H1 (cell line): ENCODE measurements at regions not wholly inside any gene's neighbourhood (a gene's known extent, or its start where the extent isn't known, plus 50 kb on each side); places are given as distances from the start of the nearest gene placed in this dataset.

ENCODE experiments used
- CTCF ChIA-PET: fragments of 300-600 bp; sonication (Branson Sonifier 250); formaldehyde crosslinking; loops from one replicate; lab custom pipeline; 2021; ENCODE audit not compliant: partially characterized antibody; lab: Charles Lee
- POLR2A ChIA-PET: fragments of 300-600 bp; sonication (Branson Sonifier 250); formaldehyde crosslinking; loops from one replicate; lab custom pipeline; 2021; ENCODE audit warnings: inconsistent platforms; ENCODE audit not compliant: partially characterized antibody; lab: Charles Lee
- DNase-seq, 2 experiments: peaks; one replicate each; pipeline versions ENCODE4 v3.0.0 to v3.0.0-alpha.2; 2010 to 2022; ENCODE audit warnings: low spot score in 2 of 2, low read depth in 1 of 2, mixed read lengths in 1 of 2
- FAIRE-seq: peaks from 2 replicates; lab custom pipeline; 2011; peaks lifted over from hg19 to GRCh38; lab: Jason Lieb, UNC
- H2AFZ ChIP-seq: 2 replicates; pipeline ENCODE4 v1.8.1; 2012; ENCODE audit warnings: low read length, inconsistent platforms
- H2AK5ac ChIP-seq: 2 replicates; pipeline ENCODE4 v1.6.1; 2013; ENCODE audit warnings: low read depth, low read length
- H2BK120ac ChIP-seq: replicated peaks from 2 replicates; pipeline ENCODE3; 2013; ENCODE audit warnings: low read depth, low read length, inconsistent platforms
- H2BK12ac ChIP-seq: 2 replicates; pipeline ENCODE4 v1.6.1; 2013; ENCODE audit warnings: low read depth, low read length
- H2BK15ac ChIP-seq: 2 replicates; pipeline ENCODE4 v1.6.1; 2013; ENCODE audit warnings: low read length
- H2BK20ac ChIP-seq: 2 replicates; pipeline ENCODE4 v1.6.1; 2013; ENCODE audit warnings: low read length
- H2BK5ac ChIP-seq: 2 replicates; pipeline ENCODE4 v1.6.1; 2013; ENCODE audit warnings: low read depth, low read length
- H3K14ac ChIP-seq: 2 replicates; pipeline ENCODE4 v1.6.1; 2013; ENCODE audit warnings: inconsistent platforms; ENCODE audit not compliant: insufficient read length
- H3K18ac ChIP-seq: 2 replicates; pipeline ENCODE4 v1.6.1; 2013; ENCODE audit warnings: low read length; ENCODE audit errors: extremely low read depth
- H3K23ac ChIP-seq: 2 replicates; pipeline ENCODE4 v1.6.1; 2013; ENCODE audit warnings: inconsistent platforms; ENCODE audit not compliant: insufficient read length
- H3K23me2 ChIP-seq: 2 replicates; pipeline ENCODE4 v1.6.1; 2013; ENCODE audit warnings: low read depth, low read length
- H3K27ac ChIP-seq: 2 replicates; pipeline ENCODE4 v1.6.1; 2011; ENCODE audit warnings: low read depth, low read length, inconsistent platforms
- H3K27me3 ChIP-seq, 4 experiments: replicated peaks in 1 of 4; 1 replicate in 1 of 4; 2 replicates in 3 of 4; pipeline versions ENCODE4 v1.6.1 to v1.8.1; 2011 to 2013; ENCODE audit warnings: low read length in 3 of 4, mild to moderate bottlenecking in 3 of 4, inconsistent platforms in 2 of 4, mixed read lengths in 2 of 4, moderate library complexity in 1 of 4; ENCODE audit not compliant: control insufficient read depth in 3 of 4, insufficient read depth in 3 of 4; ENCODE audit errors: extremely low read depth in 1 of 4
- H3K36me3 ChIP-seq, 4 experiments: 2 replicates each; pipeline versions ENCODE4 v1.6.1 to v1.8.1; 2011 to 2013; ENCODE audit warnings: mild to moderate bottlenecking in 4 of 4, low read length in 3 of 4, moderate library complexity in 2 of 4, control low read depth in 1 of 4, inconsistent platforms in 1 of 4; ENCODE audit not compliant: insufficient read depth in 4 of 4, control insufficient read depth in 2 of 4
- H3K4ac ChIP-seq: replicated peaks from 2 replicates; pipeline ENCODE3; 2013; ENCODE audit warnings: low read length, low read depth, mixed read lengths, inconsistent platforms; ENCODE audit not compliant: insufficient read length
- H3K4me1 ChIP-seq, 4 experiments: replicated peaks in 1 of 4; 1 replicate in 1 of 4; 2 replicates in 3 of 4; pipeline versions ENCODE4 v1.6.1 to v1.8.1; 2011 to 2013; ENCODE audit warnings: low read length in 3 of 4, inconsistent platforms in 2 of 4, mixed read lengths in 1 of 4; ENCODE audit not compliant: insufficient read depth in 4 of 4, control insufficient read depth in 3 of 4
- H3K4me2 ChIP-seq, 2 experiments: 2 replicates each; pipeline versions ENCODE4 v1.6.1 to v1.8.1; 2011 to 2013; ENCODE audit warnings: low read depth in 2 of 2, low read length in 2 of 2, control low read depth in 1 of 2, inconsistent platforms in 1 of 2, mild to moderate bottlenecking in 1 of 2; ENCODE audit not compliant: insufficient read depth in 1 of 2
- H3K4me3 ChIP-seq, 4 experiments: fragments of 200-600, 300-600 bp in 1 of 4; sonication (generic), shearing (Covaris generic), sonication (Bioruptor Twin) in 1 of 4; 2 replicates each; pipeline versions ENCODE4 v1.5.1 to v1.8.1; 2011 to 2016; ENCODE audit warnings: low read length in 4 of 4, low read depth in 3 of 4, control low read depth in 2 of 4, inconsistent platforms in 2 of 4, mild to moderate bottlenecking in 2 of 4, mixed read lengths in 1 of 4, moderate library complexity in 1 of 4; ENCODE audit not compliant: insufficient read depth in 2 of 4; ENCODE audit errors: extremely low read depth in 1 of 4
- H3K56ac ChIP-seq: replicated peaks from 2 replicates; pipeline ENCODE3; 2013; ENCODE audit warnings: low read depth, mild to moderate bottlenecking, mixed read lengths, low read length, inconsistent platforms; ENCODE audit not compliant: insufficient read length
- H3K79me1 ChIP-seq: 2 replicates; pipeline ENCODE4 v1.6.1; 2013; ENCODE audit warnings: low read depth, low read length, control low read depth
- H3K79me2 ChIP-seq, 2 experiments: 2 replicates each; pipeline versions ENCODE4 v1.6.1 to v1.8.1; 2012 to 2013; ENCODE audit warnings: low read length in 2 of 2, mild to moderate bottlenecking in 2 of 2, inconsistent platforms in 1 of 2; ENCODE audit not compliant: insufficient read depth in 2 of 2, control insufficient read depth in 1 of 2
- H3K9ac ChIP-seq, 4 experiments: replicated peaks in 1 of 4; 1 replicate in 1 of 4; 2 replicates in 3 of 4; pipeline versions ENCODE4 v1.6.1 to v1.8.1; 2011 to 2013; ENCODE audit warnings: low read depth in 3 of 4, low read length in 3 of 4, control low read depth in 2 of 4, mild to moderate bottlenecking in 2 of 4, moderate library complexity in 2 of 4, inconsistent platforms in 1 of 4; ENCODE audit errors: extremely low read depth in 1 of 4
- H3K9me3 ChIP-seq, 2 experiments: 2 replicates each; pipeline versions ENCODE4 v1.6.1 to v1.8.1; 2012 to 2013; ENCODE audit warnings: mild to moderate bottlenecking in 2 of 2, moderate library complexity in 2 of 2, control low read depth in 1 of 2, inconsistent platforms in 1 of 2, low read depth in 1 of 2, low read length in 1 of 2, mixed read lengths in 1 of 2; ENCODE audit not compliant: insufficient read depth in 2 of 2
- H4K20me1 ChIP-seq, 2 experiments: replicated peaks in 1 of 2; 2 replicates each; pipeline versions ENCODE3 to v1.8.1; 2011 to 2013; ENCODE audit warnings: inconsistent platforms in 2 of 2, low read length in 2 of 2, mild to moderate bottlenecking in 1 of 2; ENCODE audit not compliant: insufficient read depth in 2 of 2, control insufficient read depth in 1 of 2
- H4K5ac ChIP-seq: 2 replicates; pipeline ENCODE4 v1.6.1; 2013; ENCODE audit warnings: low read length, low read depth, mixed read lengths, inconsistent platforms; ENCODE audit not compliant: insufficient read length
- H4K8ac ChIP-seq: 2 replicates; pipeline ENCODE4 v1.8.0; 2013; ENCODE audit warnings: mild to moderate bottlenecking, moderate library complexity, low read length, inconsistent platforms; ENCODE audit not compliant: insufficient read depth; ENCODE audit errors: extremely low read depth
- H4K91ac ChIP-seq: replicated peaks from 2 replicates; pipeline ENCODE3; 2013; ENCODE audit warnings: low read length, mixed read lengths, inconsistent platforms; ENCODE audit not compliant: insufficient read length
- PHF8 ChIP-seq: fragments of 200-600 bp; sonication (generic); conservative IDR thresholded peaks from 2 replicates; pipeline ENCODE4 v1.7.1; 2012; ENCODE audit warnings: low read depth, mild to moderate bottlenecking, inconsistent platforms, low read length, moderate library complexity
- POLR2AphosphoS5 ChIP-seq: IDR thresholded peaks from 2 replicates; pipeline ENCODE4 v1.6.1; 2011; ENCODE audit warnings: low read depth, low read length
- WGBS, 2 experiments: shearing (Covaris generic) in 1 of 2; methylation state at CpG; one replicate each; pipeline versions ENCODE4 v1.1.6 to v1.1.7; 2013 to 2015; ENCODE audit warnings: low lambda C conversion rate in 2 of 2, mixed read lengths in 2 of 2, inconsistent platforms in 1 of 2, low coverage in 1 of 2, missing lambda C conversion rate in 1 of 2; ENCODE audit not compliant: insufficient replicate concordance in 2 of 2, insufficient coverage in 1 of 2, insufficient read length in 1 of 2; ENCODE audit errors: extremely low coverage in 1 of 2, missing lambda C conversion rate in 1 of 2; 5-methylcytosine and 5-hydroxymethylcytosine counted together

- Histone ChIP-seq H3K79me2 (no peaks in the 10 kb centered on the region), H2BK5ac (no peak overlapping the region), H2BK20ac (no peak overlapping the region), H3K27me3 (no peaks in the 10 kb centered on the region), H2BK12ac (no peak overlapping the region), H3K36me3 (no peaks in the 10 kb centered on the region), H3K18ac (no peak overlapping the region), H3K9me3 (no peaks in the 10 kb centered on the region), H3K23ac (no peak overlapping the region), H2AFZ (no peak overlapping the region), H2BK15ac (no peak overlapping the region), H3K4me1 (no peaks in the 10 kb centered on the region), H3K9ac (no peak overlapping the region), H3K27ac (no peak overlapping the region), H4K5ac (no peak overlapping the region), H3K23me2 (no peaks in the 10 kb centered on the region), H4K20me1 (no peaks in the 10 kb centered on the region), H3K4me3 (no peak overlapping the region), H3K14ac (no peak overlapping the region), H4K8ac (no peak overlapping the region), H4K91ac (no peak overlapping the region), H3K4ac (no peak overlapping the region), H3K79me1 (no peaks in the 10 kb centered on the region), H3K4me2 (no peak overlapping the region), H3K56ac (no peak overlapping the region), H2BK120ac (no peak overlapping the region), H2AK5ac (no peak overlapping the region)
- CTCF ChIA-PET = interaction anchor here (2.8 kb wide), 1 partner anchor 11 kb away, joined by 9 read pairs; no protein-coding TSS in a partner anchor
- no peak for FAIRE-seq
- no peak for DNase-seq
- WGBS, 2 experiments = 96% methylated on average over 1 of the region's 1 CpG; no CpG with 5 or more reads in 1 of the 2 experiments
- no peak for TF ChIP-seq PHF8
- TF ChIP-seq POLR2AphosphoS5 = no peak
- POLR2A ChIA-PET = no interaction called here
Observed at GRCh38 chr14:66414511-66414910, 71.7 kb upstream of the CCDC196 start.
